Caki2 (cell line): ENCODE measurements at regions not wholly inside any gene's neighbourhood (a gene's known extent, or its start where the extent isn't known, plus 50 kb on each side); places are given as distances from the start of the nearest gene placed in this dataset.

Experiments
- DNase-seq: peaks from one replicate; pipeline ENCODE4 v3.0.0-alpha.2; 2015; ENCODE audit warnings: low read depth
- in situ Hi-C: cut with HindIII; loops from 2 replicates; pipeline ENCODE4 v1.10.0; 2016; ENCODE audit warnings: low sequenced_read_pairs, low pct_unique_long_range_greater_than_20kb, mixed read lengths

DNA sequence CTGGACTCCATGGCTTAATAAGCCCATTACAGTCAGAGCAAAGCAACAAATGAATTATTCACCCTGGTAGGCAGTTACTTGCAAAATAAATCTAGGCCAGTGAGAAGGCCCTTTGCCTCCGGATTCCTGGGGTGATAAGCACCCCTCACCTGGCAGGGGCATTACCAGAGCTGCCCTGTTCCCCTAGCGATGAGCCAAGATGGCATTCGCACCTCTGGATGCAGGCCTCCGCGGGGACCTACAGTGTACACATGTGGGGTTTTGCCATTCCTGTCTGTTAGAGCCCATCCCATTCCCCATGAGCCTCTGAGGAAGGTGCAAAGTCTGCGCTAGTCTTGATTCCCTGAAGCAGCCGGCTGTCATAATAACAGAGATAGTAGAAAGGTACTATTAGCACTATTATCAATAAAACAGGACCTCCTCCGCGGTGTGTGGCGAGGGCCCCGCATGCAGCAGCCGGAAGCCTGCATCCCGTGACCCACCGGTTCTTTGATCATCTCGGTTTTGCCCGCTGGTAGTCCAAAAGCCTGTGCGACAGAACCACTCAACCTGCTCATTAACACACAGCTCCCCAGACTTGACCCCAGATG, 344.3 kb downstream of the BRD1 start:
- no peak for DNase-seq
- in situ Hi-C loops, result no loop called here

DNA sequence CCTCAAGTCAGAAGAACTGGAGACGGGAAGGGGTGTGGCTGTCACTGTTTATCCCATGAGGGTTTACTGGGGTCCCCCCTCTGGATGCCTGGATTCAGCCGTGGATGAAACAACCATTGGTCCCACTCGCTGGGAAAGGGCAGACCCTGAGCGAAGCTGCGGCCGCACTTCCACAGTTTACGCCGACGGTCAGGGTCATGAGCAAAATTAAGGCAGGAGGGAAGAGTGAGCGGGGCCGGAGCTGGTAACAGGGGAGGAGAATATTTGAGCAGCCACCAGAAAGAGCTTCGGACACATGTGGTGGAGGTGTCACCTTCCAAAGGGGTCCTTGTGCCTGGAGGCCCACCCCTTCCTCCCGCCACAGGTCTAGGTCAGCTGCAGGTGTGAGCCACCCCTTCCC, 344.9 kb downstream of the BRD1 start:
- in situ Hi-C loops, result no loop called here

DNA sequence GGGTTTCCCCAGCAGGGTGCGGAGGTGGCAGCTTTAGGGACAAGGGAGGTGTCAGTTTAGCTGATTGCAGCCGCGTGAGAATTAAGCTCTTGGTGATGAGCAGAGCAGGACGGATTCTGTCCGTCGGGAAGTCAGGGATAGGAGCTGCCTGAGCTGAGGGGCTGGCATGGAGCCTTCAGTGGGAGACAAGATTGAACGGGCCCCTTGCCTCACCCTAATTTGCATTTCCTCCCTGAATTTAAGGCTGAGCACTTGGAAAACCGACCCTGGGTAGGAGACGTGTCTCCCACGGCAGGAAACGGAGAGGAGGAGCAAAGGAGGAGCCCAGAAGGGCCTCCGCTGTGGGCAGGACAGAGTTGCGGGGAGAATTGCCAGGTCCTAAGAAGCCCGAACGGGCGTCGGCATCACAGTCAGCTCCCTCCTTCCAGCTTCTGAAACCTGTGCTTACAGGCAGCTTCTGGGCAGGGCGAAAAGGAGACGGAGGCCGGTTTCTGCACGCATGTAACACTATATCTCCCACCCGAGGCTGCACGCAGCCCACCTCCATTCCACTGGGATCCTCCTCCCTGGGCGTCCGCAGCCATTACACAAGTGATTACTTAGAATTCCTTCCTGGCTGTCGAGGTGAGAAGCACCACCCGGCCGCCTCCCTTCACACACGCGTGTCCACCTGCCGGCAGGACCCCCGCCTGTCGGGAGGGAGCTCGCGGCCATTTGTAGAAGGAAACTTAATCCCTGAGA, 345.8 kb downstream of the BRD1 start:
- no peak for DNase-seq
- in situ Hi-C loops, result no loop called here

More for the DNA sequence above, 344.9 kb downstream of the BRD1 start:
- no peak for DNase-seq

DNA sequence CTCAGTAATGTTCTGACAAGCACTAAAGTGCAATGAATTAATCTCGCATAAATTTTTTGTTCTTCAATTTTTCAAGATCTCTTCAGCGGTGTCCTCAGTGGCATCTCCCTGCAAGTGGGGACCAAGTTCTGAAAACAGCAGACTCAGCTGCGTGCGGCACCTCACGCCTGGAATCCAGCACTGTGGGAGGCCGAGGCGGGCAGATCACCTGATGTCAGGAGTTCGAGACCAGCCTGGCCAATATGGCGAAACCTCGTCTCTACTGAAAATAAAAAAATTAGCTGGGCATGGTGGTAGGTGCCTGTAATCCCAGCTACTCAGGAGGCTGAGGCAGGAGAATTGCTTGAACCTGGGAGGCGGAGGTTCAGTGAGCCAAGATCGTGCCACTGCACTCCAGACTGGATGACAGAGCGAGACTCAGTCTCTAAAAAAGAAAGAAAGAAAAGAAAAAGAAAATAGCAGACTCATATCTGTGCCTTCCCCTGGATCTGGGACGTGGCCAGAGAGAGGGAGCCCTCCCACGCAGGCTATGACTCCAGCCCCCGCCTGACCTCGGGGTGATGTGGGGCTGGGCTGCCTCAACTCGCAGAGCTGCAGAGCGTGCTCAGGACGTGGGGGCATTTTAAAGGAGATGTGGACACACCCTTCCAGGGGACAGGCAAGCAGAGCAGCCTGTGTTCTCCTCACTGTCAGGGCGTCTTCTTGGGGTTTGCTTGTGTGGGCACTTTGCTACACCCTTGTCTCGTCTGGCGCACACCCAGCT, 346.6 kb downstream of the BRD1 start:
- DNase-seq, result no peak
- in situ Hi-C loops, result no loop called here

DNA sequence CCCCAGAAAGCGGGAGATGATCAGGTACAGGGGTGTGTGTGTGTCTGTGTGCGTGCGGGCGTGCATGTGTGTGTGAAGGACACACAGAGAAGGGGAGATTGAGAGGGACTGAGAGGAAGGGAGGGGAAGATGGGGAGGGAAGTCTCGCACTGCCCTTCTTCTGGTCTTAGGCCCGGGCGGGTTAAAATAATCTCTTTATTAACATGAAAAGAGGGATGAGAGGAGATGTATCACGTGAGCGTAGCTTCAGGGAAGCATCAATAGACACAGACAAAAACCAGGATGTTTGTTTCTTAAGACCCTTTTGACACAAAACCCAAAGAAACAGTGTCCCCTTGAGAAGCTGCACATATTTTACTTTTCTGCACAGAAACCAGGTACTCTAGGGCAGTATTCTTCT, 347.3 kb downstream of the BRD1 start:
- in situ Hi-C loops, result no loop called here
- DNase-seq, result no peak

DNA sequence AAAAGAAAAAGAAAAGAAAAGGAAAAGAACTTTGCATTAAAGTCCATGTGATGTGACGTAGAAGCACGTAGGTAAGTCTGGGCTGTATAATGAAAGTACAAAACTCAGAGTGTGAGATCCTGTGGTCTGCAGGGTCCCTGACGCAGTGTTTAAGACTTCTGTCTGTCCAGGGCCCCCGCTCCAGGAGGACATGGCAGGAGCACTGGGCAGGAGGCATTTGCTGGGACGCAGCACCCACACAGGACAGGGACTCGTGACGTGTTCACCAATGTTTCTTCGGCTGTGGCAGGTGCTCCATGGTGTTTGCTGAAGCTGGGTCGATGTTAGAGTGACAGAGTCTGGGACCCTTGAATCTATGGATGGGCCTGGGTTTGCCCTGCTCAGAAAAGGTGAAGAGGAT, 348.1 kb downstream of the BRD1 start:
- in situ Hi-C loops, result no loop called here
- DNase-seq, result no peak

DNA sequence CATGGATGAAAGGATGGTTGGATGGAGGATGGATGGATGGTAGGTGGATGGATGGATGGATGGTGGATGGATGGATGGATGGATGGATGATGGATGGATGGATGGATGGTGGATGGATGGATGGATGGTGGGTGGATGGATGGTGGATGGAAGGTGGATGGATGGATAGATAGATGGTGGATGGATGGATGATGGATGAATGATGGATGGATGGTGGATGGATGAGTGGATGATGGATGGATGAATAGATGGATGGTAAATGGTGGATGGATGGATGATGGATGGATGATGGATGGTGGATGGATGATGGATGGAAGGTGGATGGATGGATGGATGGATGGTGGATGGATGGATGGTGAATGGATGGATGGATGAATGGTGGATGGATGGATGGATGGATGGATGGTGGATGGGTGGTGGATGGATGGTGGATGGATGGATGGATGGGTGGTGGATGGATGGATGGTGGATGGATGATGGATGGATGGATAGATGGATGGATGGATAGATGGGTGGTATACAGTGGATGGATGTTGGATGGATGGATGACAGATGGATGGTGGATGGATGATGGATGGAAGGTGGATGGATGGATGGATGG, 350.8 kb downstream of the BRD1 start:
- in situ Hi-C loops, result no loop called here
- no peak for DNase-seq

DNA sequence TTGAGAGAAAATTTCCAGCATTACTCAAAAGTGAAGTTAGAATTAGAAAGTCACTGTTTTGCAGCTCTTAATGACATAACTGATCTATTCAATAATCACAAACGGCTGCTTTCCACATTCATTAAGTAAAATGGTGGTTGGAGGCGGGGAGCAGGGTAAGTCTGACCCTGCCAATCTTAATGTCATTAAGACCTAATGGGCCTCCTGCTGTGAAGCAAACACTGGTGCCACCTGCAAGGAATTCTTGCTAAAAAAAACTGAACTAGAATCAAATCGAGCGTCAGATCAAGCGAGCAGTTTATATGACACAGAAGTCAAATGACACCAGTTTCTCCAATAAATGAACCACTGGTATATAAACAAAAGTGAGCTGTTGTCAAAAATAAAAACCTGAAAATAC, 351.5 kb downstream of the BRD1 start:
- in situ Hi-C loops, result no loop called here
- DNase-seq, result no peak

DNA sequence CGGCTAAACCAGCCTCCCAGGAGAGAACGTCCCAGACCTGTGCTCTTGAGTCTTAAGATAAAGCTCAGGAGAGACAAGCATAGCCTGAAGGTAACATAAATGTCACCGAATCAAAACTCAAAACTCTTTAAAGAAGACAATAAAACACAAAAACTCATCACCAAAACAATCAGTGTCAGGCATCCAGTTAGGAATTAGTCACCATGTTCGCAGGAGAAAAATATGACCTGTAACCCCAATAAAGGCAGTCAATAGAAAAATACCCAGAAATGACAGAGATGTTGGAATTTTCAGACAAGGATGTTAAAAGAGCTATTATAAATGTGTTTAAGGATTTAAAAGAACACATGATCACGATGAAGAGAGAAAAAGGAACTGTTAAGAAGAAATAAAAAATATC, 352.4 kb downstream of the BRD1 start:
- in situ Hi-C loops, result no loop called here
- no peak for DNase-seq

DNA sequence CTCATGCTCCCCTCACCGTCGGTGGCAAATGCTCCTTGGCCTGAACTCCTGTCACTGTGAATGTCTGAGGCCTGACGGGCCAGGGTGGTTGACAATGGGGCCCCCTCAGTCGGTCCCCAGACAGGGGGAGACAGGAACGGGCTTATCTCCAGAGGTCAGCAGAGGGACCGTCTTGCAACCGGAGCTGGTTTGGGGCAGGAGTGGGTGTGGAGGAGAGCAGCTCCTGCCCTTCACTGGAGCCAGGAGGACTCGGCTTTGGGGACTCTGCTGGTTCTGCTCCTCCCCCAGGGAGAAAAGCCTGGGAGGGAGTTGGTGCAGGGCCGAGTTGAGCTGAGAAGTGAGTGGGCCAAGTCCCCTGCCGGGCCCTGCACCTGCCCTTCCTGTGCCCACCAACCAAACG, 354.4 kb downstream of the BRD1 start:
- in situ Hi-C loops, result no loop called here
- no peak for DNase-seq

DNA sequence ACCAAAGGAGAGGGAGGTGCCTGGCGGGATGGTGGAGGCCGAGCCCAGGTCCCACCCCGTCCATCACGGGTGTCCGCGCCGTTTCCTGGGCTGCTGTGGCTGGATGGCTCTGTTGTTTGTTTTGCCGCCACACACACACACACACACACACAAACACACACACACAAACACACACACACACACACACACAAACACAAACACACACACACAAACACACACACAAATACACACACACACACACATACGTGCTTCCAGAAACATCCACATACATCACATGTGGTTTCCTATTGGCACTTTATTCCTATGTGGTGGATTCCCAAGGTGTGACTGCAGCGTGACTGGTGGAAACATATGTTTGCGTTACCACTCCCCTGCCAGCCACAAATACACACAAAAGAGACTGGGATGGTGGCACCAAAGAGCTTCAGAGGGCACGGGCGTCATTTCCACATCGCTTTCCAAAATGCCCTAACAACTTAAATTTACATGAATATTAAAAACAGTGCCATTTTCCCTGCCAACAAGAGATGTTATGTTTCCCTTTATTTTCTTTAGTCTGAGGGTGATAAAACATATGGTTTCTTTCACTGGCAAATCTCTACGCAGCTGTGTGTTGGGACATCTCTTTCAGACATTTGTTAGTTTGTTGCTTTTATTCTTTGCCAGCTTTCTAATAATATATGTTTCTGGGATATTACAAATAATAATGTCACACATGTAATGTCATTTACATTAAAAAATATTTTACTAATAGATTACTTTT, 356.8 kb downstream of the BRD1 start:
- DNase-seq, result no peak
- in situ Hi-C loops, result no loop called here

DNA sequence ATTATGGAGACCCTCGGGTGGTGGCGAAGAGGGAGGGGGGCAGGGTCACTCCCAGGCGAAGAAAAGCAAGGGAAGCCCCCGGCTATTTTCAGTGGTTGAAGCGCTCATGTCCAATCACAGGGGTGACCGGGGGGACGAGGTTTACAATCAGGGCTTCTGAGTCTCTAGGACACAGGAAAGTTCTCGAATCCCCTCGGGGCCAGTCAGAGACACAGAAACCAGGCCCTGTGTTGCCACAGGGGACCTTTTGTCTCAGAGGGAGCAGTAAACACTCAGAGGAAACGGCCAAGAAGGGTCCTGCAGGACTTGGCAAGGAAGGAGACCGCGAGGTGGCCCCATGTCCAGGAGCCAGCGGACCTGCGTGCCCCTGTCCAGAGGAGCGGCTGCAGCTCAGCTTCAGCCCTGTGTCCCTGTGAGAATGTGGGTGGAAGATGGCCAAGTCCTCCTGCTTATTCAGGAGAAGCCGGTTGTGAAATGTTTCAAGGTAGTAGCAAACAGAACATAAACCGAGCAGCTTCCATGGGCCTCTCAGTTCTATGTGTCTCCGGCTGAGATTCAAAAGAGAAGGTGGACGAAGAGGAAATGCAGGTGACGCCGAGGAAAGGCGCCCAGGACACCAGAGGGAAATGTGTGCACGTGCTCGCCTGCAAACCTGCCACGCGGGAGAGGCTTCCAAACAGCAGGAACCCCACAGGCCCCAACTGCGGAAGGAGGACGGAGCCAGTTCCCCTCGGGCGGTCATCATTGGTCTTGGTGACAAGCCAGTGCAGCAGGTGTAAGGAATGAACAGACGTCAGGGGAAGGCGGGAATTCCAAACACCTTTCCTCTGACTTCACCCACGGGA, 357.6 kb downstream of the BRD1 start:
- in situ Hi-C loops, result no loop called here
- no peak for DNase-seq

DNA sequence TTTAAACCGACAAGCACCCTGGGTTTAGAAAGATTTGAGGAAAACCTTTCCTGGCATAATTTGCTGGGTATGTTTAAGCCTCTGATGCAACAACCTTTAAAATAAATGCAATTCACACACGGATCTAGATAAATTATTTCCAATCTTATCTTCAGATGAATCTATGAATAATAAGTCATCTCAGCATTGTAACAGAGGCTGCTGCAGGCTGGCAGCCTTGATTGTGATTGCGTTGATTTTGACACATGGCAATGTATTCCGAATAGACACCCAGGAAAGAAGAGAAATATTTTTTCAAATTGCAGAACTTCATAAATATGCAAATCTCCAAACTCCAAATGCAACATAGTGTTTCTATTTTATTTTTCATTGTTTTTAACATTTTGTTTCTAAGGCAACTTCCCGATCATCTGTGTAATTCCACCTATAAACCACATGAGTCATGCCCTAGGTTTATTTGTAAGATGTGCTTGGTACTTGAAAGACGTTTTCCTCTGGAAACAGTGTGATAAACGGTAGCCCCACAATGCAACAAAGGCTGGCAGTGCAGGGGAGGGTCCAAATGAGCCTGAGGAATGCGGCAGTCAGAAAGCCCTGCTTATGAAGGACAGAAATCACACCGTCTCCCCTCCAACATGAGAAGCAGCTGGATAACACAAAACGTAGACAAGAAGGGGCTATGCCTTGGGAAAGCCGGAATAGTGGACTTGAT, 359.0 kb downstream of the BRD1 start:
- DNase-seq, result no peak
- in situ Hi-C loops, result no loop called here

DNA sequence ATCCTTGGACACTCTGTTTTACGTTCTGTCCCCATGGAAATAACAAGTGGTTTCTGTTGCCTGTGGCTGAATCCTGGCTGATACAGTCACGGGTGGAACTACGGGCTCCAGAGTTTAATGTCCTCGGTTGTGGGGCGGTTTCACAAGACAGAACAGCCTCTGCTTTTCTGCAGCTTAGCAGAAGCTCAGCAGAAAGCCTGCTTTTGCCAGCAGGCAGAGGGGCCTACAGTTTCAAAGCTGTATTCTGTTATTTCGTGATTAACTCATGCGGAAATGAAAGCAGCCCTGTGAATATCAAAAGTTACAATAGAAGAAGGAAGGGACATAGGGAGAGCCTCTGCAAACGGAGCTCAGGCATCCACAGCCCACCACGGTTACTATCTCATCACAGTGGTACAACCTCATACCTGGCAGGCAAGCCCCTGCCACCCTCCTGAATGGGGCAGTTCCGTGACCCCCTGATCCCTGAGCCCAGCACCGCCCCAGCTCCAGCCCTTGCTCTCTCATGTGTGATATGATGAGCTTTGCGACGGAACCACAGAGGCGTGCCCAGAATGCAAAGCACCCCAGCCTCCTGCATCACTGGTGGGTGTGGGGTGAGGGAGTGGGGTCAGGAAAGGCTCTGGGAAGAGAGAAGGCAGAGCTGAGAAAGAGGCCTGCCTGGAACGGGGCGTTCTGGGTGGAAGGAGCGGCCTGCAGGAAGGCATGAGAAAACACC, 360.6 kb downstream of the BRD1 start:
- DNase-seq, result no peak
- in situ Hi-C loops, result no loop called here

DNA sequence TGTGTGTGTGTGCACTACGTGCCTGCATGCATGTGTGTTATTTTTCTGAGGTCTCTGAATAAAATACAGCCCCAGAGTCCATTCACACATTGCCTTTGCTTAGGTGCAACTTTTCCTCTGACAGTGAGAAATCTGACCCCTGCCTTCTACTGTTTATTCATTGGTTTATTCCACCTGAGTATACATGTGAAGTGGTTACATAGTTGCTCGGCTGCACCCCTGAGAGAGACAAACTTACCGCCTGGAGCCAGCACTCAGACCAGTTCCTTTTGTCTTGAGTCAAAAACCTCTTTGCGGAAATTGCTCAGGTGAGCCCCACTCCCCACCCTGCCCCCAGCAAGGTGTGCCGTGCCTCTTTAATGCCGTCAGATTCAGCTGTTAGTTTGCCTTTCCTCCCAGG, 363.6 kb downstream of the BRD1 start:
- no peak for DNase-seq
- in situ Hi-C loops, result no loop called here

DNA sequence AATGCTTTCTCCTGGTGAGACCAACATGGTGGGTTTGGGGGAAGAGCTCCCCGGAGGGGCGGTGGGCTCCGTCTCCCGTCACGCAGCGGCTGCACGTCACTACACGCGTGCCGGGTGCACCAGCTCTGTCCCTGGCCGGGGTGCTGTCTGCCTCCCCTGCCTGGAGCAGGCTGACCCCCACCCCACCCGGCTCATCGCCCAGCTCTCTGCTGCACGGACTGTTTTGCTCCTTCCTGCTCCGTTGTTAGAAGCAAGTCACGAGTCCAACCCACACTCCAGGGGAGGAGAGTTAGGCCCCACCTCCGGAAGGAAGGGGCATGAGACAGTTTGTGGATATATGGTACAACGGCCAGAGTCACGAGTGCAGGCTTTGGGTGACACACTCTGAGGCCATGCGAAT, 364.9 kb downstream of the BRD1 start:
- DNase-seq, result no peak
- in situ Hi-C loops, result no loop called here

DNA sequence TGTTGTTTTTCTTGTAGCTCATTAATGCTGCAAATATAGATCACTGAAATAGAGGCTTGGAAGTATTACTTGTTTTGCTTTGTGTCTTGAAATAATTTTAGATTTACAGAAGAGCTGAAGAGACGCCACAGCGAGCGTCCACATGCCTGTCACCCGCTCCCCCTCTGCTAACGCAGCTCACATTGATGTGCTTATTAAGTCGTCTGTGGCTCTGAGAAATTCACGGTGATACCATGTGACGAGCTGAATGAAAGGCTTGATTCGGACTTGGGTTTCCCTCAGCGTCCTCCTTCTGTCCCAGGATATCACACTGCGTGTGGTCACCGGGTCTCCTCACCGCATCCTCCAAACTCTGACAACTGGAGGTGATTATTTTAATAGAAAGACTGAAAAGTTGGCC, 365.4 kb downstream of the BRD1 start:
- DNase-seq, result no peak
- in situ Hi-C loops, result no loop called here
